HCT116 (cell line): ENCODE measurements at regions not wholly inside any gene's neighbourhood (a gene's known extent, or its start where the extent isn't known, plus 50 kb on each side); places are given as distances from the start of the nearest gene placed in this dataset.

Experiments
- ATAC-seq: fragments of 200-7000 bp; cut with Tn5 transposase; 2 replicates; pipeline ENCODE4 v1.9.1; 2020; ENCODE audit warnings: mild to moderate bottlenecking, moderate library complexity
- BruUV-seq: library from RNA; stranded (reverse); fragments of 400-500 nt; replicated peaks from 2 replicates; lab custom pipeline; 2021; lab: Mats Ljungman, UMichigan
- CTCF ChIA-PET: fragments of 300-600 bp; sonication (Branson Sonifier 250); formaldehyde crosslinking; loops from one replicate; lab custom pipeline; 2021; ENCODE audit warnings: antibody characterized with exemption; lab: Charles Lee
- POLR2A ChIA-PET: fragments of 300-600, 350-600 bp; sonication (Branson Sonifier 250); formaldehyde crosslinking; loops from one replicate; lab custom pipeline; 2021; ENCODE audit warnings: antibody characterized with exemption; lab: Charles Lee
- RAD21 ChIA-PET, 2 experiments: fragments of 300-600 bp; sonication (Branson Sonifier 250); formaldehyde crosslinking; loops; one replicate each; lab custom pipeline; 2023; ENCODE audit warnings: low total read pairs in 2 of 2; ENCODE audit not compliant: uncharacterized antibody in 2 of 2, unreplicated experiment in 2 of 2, low non-redundant PET in 1 of 2; lab: Charles Lee
- DNase-seq: peaks from one replicate; pipeline ENCODE4 v3.0.0-alpha.2; 2010; ENCODE audit warnings: low read depth, low spot score
- H2AFZ ChIP-seq: fragments of 200-600 bp; shearing (Covaris generic), sonication (generic); 2 replicates; pipeline ENCODE4 v1.6.1; 2017; ENCODE audit warnings: low read depth, mixed run types, mixed read lengths, antibody characterized with exemption, low read length; ENCODE audit not compliant: poor library complexity, severe bottlenecking
- H3K27ac ChIP-seq: 2 replicates; pipeline ENCODE4 v1.5.1; 2012; ENCODE audit warnings: low read depth, low read length
- H3K27me3 ChIP-seq: fragments of 200-600 bp; sonication (generic); 2 replicates; pipeline ENCODE4 v1.6.1; 2016; ENCODE audit warnings: mixed run types, low read length, mixed read lengths; ENCODE audit not compliant: insufficient read depth
- H3K36me3 ChIP-seq, 2 experiments: fragments of 200-500 bp in 1 of 2; fragments of 200-600 bp in 1 of 2; sonication (Bioruptor generic) in 1 of 2; sonication (generic) in 1 of 2; 2 replicates each; pipeline versions ENCODE4 v1.5.1 to v1.6.1; 2014 to 2016; ENCODE audit warnings: low read length in 2 of 2, inconsistent platforms in 1 of 2, mixed read lengths in 1 of 2, mixed run types in 1 of 2; ENCODE audit not compliant: insufficient read depth in 2 of 2, control insufficient read depth in 1 of 2
- H3K4me1 ChIP-seq, 2 experiments: fragments of 200-600 bp in 1 of 2; sonication (generic) in 1 of 2; 2 replicates each; pipeline versions ENCODE4 v1.5.1 to v1.6.1; 2012 to 2017; ENCODE audit warnings: low read length in 2 of 2, inconsistent platforms in 1 of 2, mild to moderate bottlenecking in 1 of 2, mixed read lengths in 1 of 2, mixed run types in 1 of 2, moderate library complexity in 1 of 2; ENCODE audit not compliant: insufficient read depth in 2 of 2, control insufficient read depth in 1 of 2
- H3K4me2 ChIP-seq: fragments of 200-600 bp; sonication (generic); 2 replicates; pipeline ENCODE4 v1.6.1; 2017; ENCODE audit warnings: mixed run types, low read length, mixed read lengths
- H3K4me3 ChIP-seq, 2 experiments: fragments of 200-600 bp in 1 of 2; sonication (generic) in 1 of 2; replicated peaks in 1 of 2; 2 replicates each; pipeline ENCODE4 v1.5.1; 2011 to 2016; ENCODE audit warnings: low read length in 2 of 2, control low read depth in 1 of 2, low read depth in 1 of 2, mild to moderate bottlenecking in 1 of 2, mixed read lengths in 1 of 2, mixed run types in 1 of 2
- H3K79me2 ChIP-seq: fragments of 200-600 bp; sonication (generic); 2 replicates; pipeline ENCODE4 v1.6.1; 2017; ENCODE audit warnings: mild to moderate bottlenecking, mixed run types, low read length, moderate library complexity, mixed read lengths; ENCODE audit not compliant: insufficient read depth
- H3K9ac ChIP-seq: fragments of 200-600 bp; sonication (generic); 2 replicates; pipeline ENCODE4 v1.6.1; 2016; ENCODE audit warnings: low read length, mixed read lengths
- H3K9me2 ChIP-seq: fragments of 200-600 bp; sonication (generic), shearing (Covaris generic); 2 replicates; pipeline ENCODE4 v1.6.1; 2017; ENCODE audit warnings: mixed run types, mild to moderate bottlenecking, moderate library complexity; ENCODE audit not compliant: insufficient read depth
- H3K9me3 ChIP-seq, 2 experiments: fragments of 200-500 bp in 1 of 2; fragments of 200-600 bp in 1 of 2; sonication (Bioruptor generic) in 1 of 2; sonication (generic) in 1 of 2; 2 replicates each; pipeline ENCODE4 v1.6.1; 2014 to 2017; ENCODE audit warnings: low read length in 2 of 2, mixed read lengths in 2 of 2, inconsistent platforms in 1 of 2, low read depth in 1 of 2, mild to moderate bottlenecking in 1 of 2, mixed run types in 1 of 2, moderate library complexity in 1 of 2; ENCODE audit not compliant: control insufficient read depth in 1 of 2, insufficient read depth in 1 of 2
- H4K20me1 ChIP-seq: fragments of 200-600 bp; sonication (generic), shearing (Covaris generic); 2 replicates; pipeline ENCODE4 v1.6.1; 2017; ENCODE audit warnings: mixed run types, mild to moderate bottlenecking, moderate library complexity; ENCODE audit not compliant: insufficient read depth
- CBX3 ChIP-seq: IDR thresholded peaks from 2 replicates; pipeline ENCODE4 v1.6.1; 2012; ENCODE audit warnings: low read depth
- CEBPB ChIP-seq: IDR thresholded peaks from 2 replicates; pipeline ENCODE4 v1.6.1; 2012; ENCODE audit warnings: low read depth
- EGR1 ChIP-seq: IDR thresholded peaks from 2 replicates; pipeline ENCODE4 v1.6.1; 2012; ENCODE audit warnings: low read depth
- ELF1 ChIP-seq: IDR thresholded peaks from 2 replicates; pipeline ENCODE4 v1.6.1; 2012; ENCODE audit warnings: low read depth, borderline replicate concordance
- EZH2 ChIP-seq: fragments of 200-600 bp; sonication (generic); IDR thresholded peaks from 2 replicates; pipeline ENCODE4 v1.6.1; 2017; ENCODE audit warnings: antibody characterized with exemption, mixed run types
- FOSL1 ChIP-seq: IDR thresholded peaks from 2 replicates; pipeline ENCODE4 v1.6.1; 2012; ENCODE audit warnings: low read depth
- JUND ChIP-seq: IDR thresholded peaks from 2 replicates; pipeline ENCODE4 v1.6.1; 2012
- POLR2AphosphoS5 ChIP-seq: IDR thresholded peaks from 2 replicates; pipeline ENCODE4 v1.6.1; 2011; ENCODE audit warnings: mild to moderate bottlenecking, low read depth, low read length, moderate library complexity
- SIN3A ChIP-seq: IDR thresholded peaks from 2 replicates; pipeline ENCODE4 v1.6.1; 2012; ENCODE audit warnings: low read depth
- intact Hi-C: fragments of 100-400 bp; cut with micrococcal nuclease; formaldehyde crosslinking; loops from 2 replicates; pipeline ENCODE4 v1.10.0; 2022
- TF ChIP-seq, protein P1 (sequence below), 3 experiments: fragments of 200-600 bp in 1 of 3; sonication (generic) in 1 of 3; IDR thresholded peaks in 2 of 3; conservative IDR thresholded peaks in 1 of 3; 2 replicates each; pipeline ENCODE4 v1.5.1; 2012 to 2017; ENCODE audit warnings: low read depth in 2 of 3, low read length in 2 of 3, antibody characterized with exemption in 1 of 3, borderline replicate concordance in 1 of 3, control low read depth in 1 of 3, mild to moderate bottlenecking in 1 of 3, mixed read lengths in 1 of 3, mixed run types in 1 of 3, moderate library complexity in 1 of 3; ENCODE audit not compliant: insufficient read depth in 1 of 3
- TF ChIP-seq, protein P2 (sequence below): IDR thresholded peaks from 2 replicates; pipeline ENCODE4 v1.6.1; 2012
- TF ChIP-seq, protein P3 (sequence below): IDR thresholded peaks from 2 replicates; pipeline ENCODE4 v1.6.1; 2012
- TF ChIP-seq, protein P4 (sequence below): IDR thresholded peaks from 2 replicates; pipeline ENCODE4 v1.6.1; 2011; ENCODE audit warnings: mild to moderate bottlenecking, low read length, moderate library complexity; ENCODE audit not compliant: insufficient replicate concordance; ENCODE audit errors: extremely low read depth

DNA sequence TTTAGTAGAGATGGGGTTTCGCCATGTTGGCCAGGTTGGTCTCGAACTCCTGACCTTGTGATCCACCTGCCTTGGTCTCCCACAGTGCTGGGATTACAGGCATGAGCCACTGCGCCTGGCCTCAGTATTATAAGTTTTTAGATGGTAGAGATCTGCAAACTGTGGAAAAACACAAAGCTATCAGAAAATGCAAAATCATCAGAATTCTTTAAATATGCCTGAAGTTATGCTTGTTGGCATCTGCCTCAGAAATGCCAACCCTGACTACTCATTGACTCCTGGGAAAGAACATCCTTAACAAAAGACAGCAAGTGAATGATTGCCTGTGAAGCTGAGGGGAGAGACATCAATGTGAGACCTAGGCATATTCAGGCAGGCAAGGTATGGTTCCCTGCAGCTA, 94.3 kb upstream of the MB21D2 start:
- H3K4me1 ChIP-seq: no peaks in the 10 kb centered on the region
- TF ChIP-seq, protein P1, sequence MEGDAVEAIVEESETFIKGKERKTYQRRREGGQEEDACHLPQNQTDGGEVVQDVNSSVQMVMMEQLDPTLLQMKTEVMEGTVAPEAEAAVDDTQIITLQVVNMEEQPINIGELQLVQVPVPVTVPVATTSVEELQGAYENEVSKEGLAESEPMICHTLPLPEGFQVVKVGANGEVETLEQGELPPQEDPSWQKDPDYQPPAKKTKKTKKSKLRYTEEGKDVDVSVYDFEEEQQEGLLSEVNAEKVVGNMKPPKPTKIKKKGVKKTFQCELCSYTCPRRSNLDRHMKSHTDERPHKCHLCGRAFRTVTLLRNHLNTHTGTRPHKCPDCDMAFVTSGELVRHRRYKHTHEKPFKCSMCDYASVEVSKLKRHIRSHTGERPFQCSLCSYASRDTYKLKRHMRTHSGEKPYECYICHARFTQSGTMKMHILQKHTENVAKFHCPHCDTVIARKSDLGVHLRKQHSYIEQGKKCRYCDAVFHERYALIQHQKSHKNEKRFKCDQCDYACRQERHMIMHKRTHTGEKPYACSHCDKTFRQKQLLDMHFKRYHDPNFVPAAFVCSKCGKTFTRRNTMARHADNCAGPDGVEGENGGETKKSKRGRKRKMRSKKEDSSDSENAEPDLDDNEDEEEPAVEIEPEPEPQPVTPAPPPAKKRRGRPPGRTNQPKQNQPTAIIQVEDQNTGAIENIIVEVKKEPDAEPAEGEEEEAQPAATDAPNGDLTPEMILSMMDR (IDR thresholded peaks at IDR 0.05 in 2 of 3, conservative IDR thresholded peaks at IDR 0.05 in 1 of 3; ENCODE audit: borderline replicate concordance in 1 of 3, insufficient read depth in 1 of 3, low read depth in 2 of 3, low read length in 2 of 3): no peak
- TF ChIP-seq, protein P2, sequence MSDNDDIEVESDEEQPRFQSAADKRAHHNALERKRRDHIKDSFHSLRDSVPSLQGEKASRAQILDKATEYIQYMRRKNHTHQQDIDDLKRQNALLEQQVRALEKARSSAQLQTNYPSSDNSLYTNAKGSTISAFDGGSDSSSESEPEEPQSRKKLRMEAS: no peak
- TF ChIP-seq CEBPB: no peak
- no peak for TF ChIP-seq SIN3A
- no peak for TF ChIP-seq POLR2AphosphoS5
- TF ChIP-seq, protein P3, sequence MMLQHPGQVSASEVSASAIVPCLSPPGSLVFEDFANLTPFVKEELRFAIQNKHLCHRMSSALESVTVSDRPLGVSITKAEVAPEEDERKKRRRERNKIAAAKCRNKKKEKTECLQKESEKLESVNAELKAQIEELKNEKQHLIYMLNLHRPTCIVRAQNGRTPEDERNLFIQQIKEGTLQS: no peak
- TF ChIP-seq JUND: no peak
- no peak for TF ChIP-seq EGR1
- TF ChIP-seq ELF1: no peak
- TF ChIP-seq EZH2: no peak
- no peak for TF ChIP-seq FOSL1
- TF ChIP-seq CBX3: no peak
- TF ChIP-seq, protein P4, sequence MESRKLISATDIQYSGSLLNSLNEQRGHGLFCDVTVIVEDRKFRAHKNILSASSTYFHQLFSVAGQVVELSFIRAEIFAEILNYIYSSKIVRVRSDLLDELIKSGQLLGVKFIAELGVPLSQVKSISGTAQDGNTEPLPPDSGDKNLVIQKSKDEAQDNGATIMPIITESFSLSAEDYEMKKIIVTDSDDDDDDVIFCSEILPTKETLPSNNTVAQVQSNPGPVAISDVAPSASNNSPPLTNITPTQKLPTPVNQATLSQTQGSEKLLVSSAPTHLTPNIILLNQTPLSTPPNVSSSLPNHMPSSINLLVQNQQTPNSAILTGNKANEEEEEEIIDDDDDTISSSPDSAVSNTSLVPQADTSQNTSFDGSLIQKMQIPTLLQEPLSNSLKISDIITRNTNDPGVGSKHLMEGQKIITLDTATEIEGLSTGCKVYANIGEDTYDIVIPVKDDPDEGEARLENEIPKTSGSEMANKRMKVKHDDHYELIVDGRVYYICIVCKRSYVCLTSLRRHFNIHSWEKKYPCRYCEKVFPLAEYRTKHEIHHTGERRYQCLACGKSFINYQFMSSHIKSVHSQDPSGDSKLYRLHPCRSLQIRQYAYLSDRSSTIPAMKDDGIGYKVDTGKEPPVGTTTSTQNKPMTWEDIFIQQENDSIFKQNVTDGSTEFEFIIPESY: no peak
- no peak overlapping the region for H3K4me3 ChIP-seq
- no peak overlapping the region for H2AFZ ChIP-seq
- intact Hi-C loops: no loop called here
- no peak for ATAC-seq
- no peaks in the 10 kb centered on the region for H3K79me2 ChIP-seq
- ChIA-PET POLR2A (no interaction called here), CTCF (no interaction called here), RAD21 (no interaction called here)
- no peak for DNase-seq
- no peaks in the 10 kb centered on the region for H3K9me2 ChIP-seq
- H3K9me3 ChIP-seq: no peaks in the 10 kb centered on the region
- no TSS peak for BruUV-seq
- H4K20me1 ChIP-seq: no peaks in the 10 kb centered on the region
- no peaks in the 10 kb centered on the region for H3K27me3 ChIP-seq
- H3K9ac ChIP-seq: no peak overlapping the region
- H3K36me3 ChIP-seq: no peaks in the 10 kb centered on the region
- no peak overlapping the region for H3K27ac ChIP-seq
- no peak overlapping the region for H3K4me2 ChIP-seq
